IMR-90 (cell line): ENCODE measurements at regions not wholly inside any gene's neighbourhood (a gene's known extent, or its start where the extent isn't known, plus 50 kb on each side); places are given as distances from the start of the nearest gene placed in this dataset.

Experiments
- BHLHE40 ChIP-seq: fragments of 150-350 bp; IDR thresholded peaks from 2 replicates; pipeline ENCODE4 v1.6.1; 2016; ENCODE audit warnings: mild to moderate bottlenecking, low read depth, low read length
- CHD1 ChIP-seq: IDR thresholded peaks from 2 replicates; pipeline ENCODE4 v1.6.1; 2012; ENCODE audit warnings: low read depth, low read length, improper control_type of control experiment
- CTCF ChIP-seq: conservative IDR thresholded peaks from 2 replicates; pipeline ENCODE4 v1.5.1; 2012; ENCODE audit warnings: mild to moderate bottlenecking, low read depth, low read length, improper control_type of control experiment
- MAFK ChIP-seq: IDR thresholded peaks from 2 replicates; pipeline ENCODE4 v1.6.1; 2012; ENCODE audit warnings: low read depth, low read length, improper control_type of control experiment
- MAZ ChIP-seq: IDR thresholded peaks from 2 replicates; pipeline ENCODE4 v1.6.1; 2012; ENCODE audit warnings: low read depth, mild to moderate bottlenecking, low read length, improper control_type of control experiment, moderate library complexity, borderline replicate concordance
- POLR2A ChIP-seq: IDR thresholded peaks from 2 replicates; pipeline ENCODE4 v1.6.1; 2012; ENCODE audit warnings: mild to moderate bottlenecking, low read depth, low read length
- RAD21 ChIP-seq: IDR thresholded peaks from 2 replicates; pipeline ENCODE4 v1.6.1; 2012; ENCODE audit warnings: low read length, improper control_type of control experiment
- RFX5 ChIP-seq: IDR thresholded peaks from 2 replicates; pipeline ENCODE4 v1.8.0; 2012; ENCODE audit warnings: low read depth, mild to moderate bottlenecking, low read length, moderate library complexity

- TF ChIP-seq RAD21 (no peak), MAZ (no peak), RFX5 (no peak), CTCF (no peak), BHLHE40 (no peak), POLR2A (no peak), CHD1 (no peak), MAFK (no peak)
Measured at GRCh38 chr17:69709441-69709840, 294.9 kb downstream of the MAP2K6 start.
